ENCODE measurements at regions not wholly inside any gene's neighbourhood (a gene's known extent, or its start where the extent isn't known, plus 50 kb on each side); places are given as distances from the start of the nearest gene placed in this dataset.

DNA sequence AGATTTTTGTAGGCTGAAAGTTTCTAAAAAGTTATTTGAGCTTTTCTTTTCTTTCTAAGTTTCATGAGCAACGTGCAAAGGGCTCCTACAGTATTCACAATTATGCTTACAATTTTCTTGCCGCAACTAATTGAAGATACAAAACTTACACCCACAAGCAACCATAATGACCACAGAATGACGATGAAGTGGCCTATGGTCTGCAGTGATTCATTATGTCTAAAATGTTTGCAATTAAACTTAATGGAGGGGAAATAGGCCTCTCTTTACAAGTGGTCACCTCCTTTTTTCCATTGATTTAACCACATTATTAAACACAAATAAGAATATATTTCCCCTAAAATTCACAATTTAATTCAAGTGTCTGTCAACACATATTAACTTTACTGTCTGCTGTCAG lies 732.6 kb upstream of the FLRT2 start:
- intact Hi-C loops (cut with DNase I) = no loop called here
- DNase-seq = no peak
- TF ChIP-seq, protein P1, sequence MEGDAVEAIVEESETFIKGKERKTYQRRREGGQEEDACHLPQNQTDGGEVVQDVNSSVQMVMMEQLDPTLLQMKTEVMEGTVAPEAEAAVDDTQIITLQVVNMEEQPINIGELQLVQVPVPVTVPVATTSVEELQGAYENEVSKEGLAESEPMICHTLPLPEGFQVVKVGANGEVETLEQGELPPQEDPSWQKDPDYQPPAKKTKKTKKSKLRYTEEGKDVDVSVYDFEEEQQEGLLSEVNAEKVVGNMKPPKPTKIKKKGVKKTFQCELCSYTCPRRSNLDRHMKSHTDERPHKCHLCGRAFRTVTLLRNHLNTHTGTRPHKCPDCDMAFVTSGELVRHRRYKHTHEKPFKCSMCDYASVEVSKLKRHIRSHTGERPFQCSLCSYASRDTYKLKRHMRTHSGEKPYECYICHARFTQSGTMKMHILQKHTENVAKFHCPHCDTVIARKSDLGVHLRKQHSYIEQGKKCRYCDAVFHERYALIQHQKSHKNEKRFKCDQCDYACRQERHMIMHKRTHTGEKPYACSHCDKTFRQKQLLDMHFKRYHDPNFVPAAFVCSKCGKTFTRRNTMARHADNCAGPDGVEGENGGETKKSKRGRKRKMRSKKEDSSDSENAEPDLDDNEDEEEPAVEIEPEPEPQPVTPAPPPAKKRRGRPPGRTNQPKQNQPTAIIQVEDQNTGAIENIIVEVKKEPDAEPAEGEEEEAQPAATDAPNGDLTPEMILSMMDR (IDR thresholded peaks at IDR 0.05) = no peak
- no peak for TF ChIP-seq POLR2A (IDR thresholded peaks at IDR 0.05)
- Histone ChIP-seq H3K36me3 (no peaks in the 10 kb centered on the region), H3K9me3 (no peaks in the 10 kb centered on the region), H3K4me1 (no peaks in the 10 kb centered on the region), H3K27ac (no peak overlapping the region), H3K27me3 (no peaks in the 10 kb centered on the region), H3K4me3 (replicated peaks in 1 of 3) (no peak overlapping the region)
- 93 to 95% methylated on average over 3 of the region's 3 CpGs for WGBS, 2 donors

DNA sequence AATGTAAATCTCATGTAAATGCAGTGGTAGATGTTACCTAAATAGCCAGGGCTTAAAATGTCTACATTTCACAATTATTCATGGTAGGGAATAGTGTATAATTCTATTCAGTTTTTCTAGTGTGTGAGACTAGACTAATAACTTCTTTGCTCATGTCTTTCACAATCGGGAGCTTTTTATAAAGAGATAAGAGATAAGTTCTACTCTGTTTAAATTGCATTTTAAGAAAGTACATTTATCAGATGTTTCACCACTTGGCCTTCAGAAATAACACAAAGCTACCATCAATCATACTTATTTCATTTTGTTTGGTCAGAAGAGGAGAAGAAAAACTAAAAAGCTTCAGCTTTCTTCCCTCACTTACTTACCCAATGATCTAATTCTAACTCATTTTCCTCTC lies 725.5 kb upstream of the FLRT2 start:
- H3K27me3 ChIP-seq = no peaks in the 10 kb centered on the region
- DNase-seq = no peak
- no peaks in the 10 kb centered on the region for H3K9me3 ChIP-seq
- no peak for TF ChIP-seq POLR2A (IDR thresholded peaks at IDR 0.05)
- TF ChIP-seq, protein P1 (IDR thresholded peaks at IDR 0.05) = no peak
- 69 to 74% methylated on average over 1 of the region's 1 CpG for WGBS, 2 donors
- intact Hi-C loops (cut with DNase I) = no loop called here
- H3K36me3 ChIP-seq = no peaks in the 10 kb centered on the region
- H3K4me3 ChIP-seq (replicated peaks in 1 of 3) = no peak overlapping the region
- no peaks in the 10 kb centered on the region for H3K4me1 ChIP-seq
- no peak overlapping the region for H3K27ac ChIP-seq

DNA sequence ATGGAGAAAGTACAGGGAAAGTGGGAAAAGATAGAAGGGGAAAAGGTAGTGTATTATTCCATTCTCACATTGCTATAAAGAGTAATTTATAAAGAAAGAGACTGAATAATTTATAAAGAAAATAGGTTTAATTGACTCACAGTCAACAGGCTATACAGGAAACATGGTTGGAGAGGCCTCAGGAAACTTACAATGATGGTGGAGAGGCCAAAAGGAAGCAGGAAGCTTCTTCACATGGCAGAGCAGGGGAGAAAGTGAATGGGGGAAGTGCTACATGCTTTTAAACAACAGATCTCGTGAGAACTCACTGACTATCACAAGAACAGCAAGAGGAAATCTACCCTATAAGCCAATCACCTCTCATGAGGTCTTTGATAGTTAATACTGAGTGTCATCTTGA lies 725.0 kb upstream of the FLRT2 start:
- intact Hi-C loops (cut with DNase I) = no loop called here

DNA sequence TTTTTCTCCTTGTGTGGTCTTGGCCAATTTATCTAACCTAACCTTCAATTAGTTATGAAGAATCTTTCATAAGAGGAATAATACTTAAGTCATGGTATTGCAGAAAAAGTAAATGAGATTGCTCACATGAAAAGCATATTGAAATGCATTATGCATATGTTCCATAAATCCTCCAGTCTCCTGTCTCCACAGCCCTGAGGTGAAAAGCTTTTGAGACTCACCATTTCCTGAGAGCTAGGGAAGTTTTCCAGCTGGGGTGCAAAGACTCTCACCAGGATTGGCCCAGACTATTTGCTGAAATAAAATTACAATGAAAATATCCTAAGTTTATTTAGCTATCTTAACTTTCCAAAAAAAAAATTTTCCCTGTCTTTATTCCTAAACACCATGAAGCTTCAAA lies 723.8 kb upstream of the FLRT2 start:
- Histone ChIP-seq H3K9me3 (no peaks in the 10 kb centered on the region), H3K4me3 (replicated peaks in 1 of 3) (no peak overlapping the region), H3K27me3 (no peaks in the 10 kb centered on the region), H3K36me3 (no peaks in the 10 kb centered on the region), H3K27ac (no peak overlapping the region), H3K4me1 (no peaks in the 10 kb centered on the region)
- intact Hi-C loops (cut with DNase I) = no loop called here
- no peak for DNase-seq
- TF ChIP-seq, protein P1 (IDR thresholded peaks at IDR 0.05) = no peak
- no peak for TF ChIP-seq POLR2A (IDR thresholded peaks at IDR 0.05)

More for the DNA sequence above, 725.0 kb upstream of the FLRT2 start:
- WGBS, 2 donors = 66 to 76% methylated on average over 1 of the region's 1 CpG
- H3K4me1 ChIP-seq = no peaks in the 10 kb centered on the region
- DNase-seq = no peak
- no peaks in the 10 kb centered on the region for H3K9me3 ChIP-seq
- no peak for TF ChIP-seq POLR2A (IDR thresholded peaks at IDR 0.05)
- TF ChIP-seq, protein P1 (IDR thresholded peaks at IDR 0.05) = no peak
- no peak overlapping the region for H3K27ac ChIP-seq
- no peaks in the 10 kb centered on the region for H3K36me3 ChIP-seq
- H3K4me3 ChIP-seq (replicated peaks in 1 of 3) = no peak overlapping the region
- H3K27me3 ChIP-seq = no peaks in the 10 kb centered on the region

DNA sequence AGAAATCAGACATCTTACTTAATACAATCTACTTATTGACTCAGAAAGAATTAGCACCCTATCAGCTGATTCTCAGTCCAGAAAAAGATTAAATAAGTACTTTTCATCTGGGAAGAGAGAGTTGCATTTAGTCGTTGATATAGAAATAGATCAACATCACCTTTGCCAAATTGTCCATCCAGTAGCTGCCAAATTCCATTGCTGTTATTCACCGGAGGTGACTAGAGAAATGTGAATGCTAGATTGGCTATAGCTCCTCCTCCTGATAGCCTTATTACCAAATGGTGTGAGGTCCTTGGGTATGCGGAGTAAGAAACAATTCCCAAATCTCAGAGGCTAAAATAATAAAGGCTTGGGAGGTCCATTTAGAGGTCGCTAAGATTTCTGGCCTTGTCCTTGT lies 723.3 kb upstream of the FLRT2 start:
- 53 to 77% methylated on average over 4 of the region's 4 CpGs for WGBS, 2 donors
- DNase-seq = no peak
- no peaks in the 10 kb centered on the region for H3K4me1 ChIP-seq
- H3K27ac ChIP-seq = no peak overlapping the region
- H3K9me3 ChIP-seq = no peaks in the 10 kb centered on the region
- intact Hi-C loops (cut with DNase I) = no loop called here
- no peak overlapping the region for H3K4me3 ChIP-seq (replicated peaks in 1 of 3)
- H3K36me3 ChIP-seq = no peaks in the 10 kb centered on the region
- TF ChIP-seq, protein P1 (IDR thresholded peaks at IDR 0.05) = no peak
- TF ChIP-seq POLR2A (IDR thresholded peaks at IDR 0.05) = no peak
- no peaks in the 10 kb centered on the region for H3K27me3 ChIP-seq
